ENCODE measurements at regions not wholly inside any gene's neighbourhood (a gene's known extent, or its start where the extent isn't known, plus 50 kb on each side); places are given as distances from the start of the nearest gene placed in this dataset.

- no peak overlapping the region for H2BK15ac ChIP-seq (ENCODE audit: low read depth, poor library complexity, severe bottlenecking)
- H3K4me1 ChIP-seq (ENCODE audit: control insufficient read depth, insufficient read depth, low read depth, low read length): peaks cover under 1% of the 10 kb centered on the region
- H3K4ac ChIP-seq (ENCODE audit: low read depth in 1 of 2, low read length in 2 of 2): no peak overlapping the region
- no peak overlapping the region for H4K8ac ChIP-seq (ENCODE audit: low read length)
- no peak overlapping the region for H3K27ac ChIP-seq (ENCODE audit: low read length, poor library complexity, severe bottlenecking)
- 89% methylated on average over 2 of the region's 4 CpGs for WGBS
- no peak overlapping the region for H2BK120ac ChIP-seq (ENCODE audit: low read depth, low read length)
- no peak overlapping the region for H2BK5ac ChIP-seq (ENCODE audit: low read depth, low read length, poor library complexity, severe bottlenecking)
- no peak overlapping the region for H3K23ac ChIP-seq (ENCODE audit: low read length in 2 of 2)
- no peaks in the 10 kb centered on the region for H3K79me1 ChIP-seq (replicated peaks; ENCODE audit: low read length, poor library complexity, severe bottlenecking)
- H2BK12ac ChIP-seq (ENCODE audit: low read length in 2 of 2): no peak overlapping the region
- no peak overlapping the region for H3K4me3 ChIP-seq (ENCODE audit: insufficient read depth in 1 of 2, low read depth in 1 of 2, low read length in 2 of 2)
- peaks cover 3 to 59% of the 10 kb centered on the region in 2 experiments for H3K27me3 ChIP-seq (ENCODE audit: control insufficient read depth in 1 of 2, insufficient read depth in 1 of 2, low read length in 2 of 2)
- H3K36me3 ChIP-seq (ENCODE audit: control insufficient read depth in 1 of 2, insufficient read depth in 2 of 2, low read depth in 1 of 2, low read length in 2 of 2): no peaks in the 10 kb centered on the region
- H3K9ac ChIP-seq (ENCODE audit: low read length): no peak overlapping the region
- no peak overlapping the region for H3K14ac ChIP-seq (ENCODE audit: low read length in 2 of 2)
- DNase-seq: no peak
- H2AK5ac ChIP-seq (ENCODE audit: low read length, severe bottlenecking): no peak overlapping the region
- no peak overlapping the region for H4K91ac ChIP-seq (ENCODE audit: low read length)
- no peak overlapping the region for H3K18ac ChIP-seq (ENCODE audit: low read depth in 1 of 2, low read length in 2 of 2)
- no peaks in the 10 kb centered on the region for H3K9me3 ChIP-seq (ENCODE audit: control insufficient read depth, low read length)
- no peak overlapping the region for H3K4me2 ChIP-seq (ENCODE audit: low read length, poor library complexity, severe bottlenecking)
- H2AFZ ChIP-seq (ENCODE audit: low read depth, low read length): no peak overlapping the region
Measured at GRCh38 chr3:14338242-14338641, 64.2 kb upstream of the SLC6A6 start.

GRCh38 chr3:14338898-14339458 is 63.4 kb upstream of the SLC6A6 start:
- no peak overlapping the region for H2AK5ac ChIP-seq (ENCODE audit: low read length, severe bottlenecking)
- H4K8ac ChIP-seq (ENCODE audit: low read length): no peak overlapping the region
- no peak overlapping the region for H3K18ac ChIP-seq (ENCODE audit: low read depth in 1 of 2, low read length in 2 of 2)
- 85% methylated on average over 7 of the region's 7 CpGs for WGBS
- no peak overlapping the region for H3K27ac ChIP-seq (ENCODE audit: low read length, poor library complexity, severe bottlenecking)
- peaks cover 8% of the 10 kb centered on the region for H3K4me1 ChIP-seq (ENCODE audit: control insufficient read depth, insufficient read depth, low read depth, low read length)
- no peaks in the 10 kb centered on the region for H3K9me3 ChIP-seq (ENCODE audit: control insufficient read depth, low read length)
- peak overlapping the region in 1 of 2 experiments; percentile 40 for H2BK12ac ChIP-seq (ENCODE audit: low read length in 2 of 2)
- H2BK5ac ChIP-seq (ENCODE audit: low read depth, low read length, poor library complexity, severe bottlenecking): no peak overlapping the region
- H4K91ac ChIP-seq (ENCODE audit: low read length): no peak overlapping the region
- DNase-seq: no peak
- H2AFZ ChIP-seq (ENCODE audit: low read depth, low read length): no peak overlapping the region
- H3K4ac ChIP-seq (ENCODE audit: low read depth in 1 of 2, low read length in 2 of 2): no peak overlapping the region
- H3K23ac ChIP-seq (ENCODE audit: low read length in 2 of 2): no peak overlapping the region
- no peak overlapping the region for H3K4me3 ChIP-seq (ENCODE audit: insufficient read depth in 1 of 2, low read depth in 1 of 2, low read length in 2 of 2)
- peaks cover 3 to 59% of the 10 kb centered on the region in 2 experiments for H3K27me3 ChIP-seq (ENCODE audit: control insufficient read depth in 1 of 2, insufficient read depth in 1 of 2, low read length in 2 of 2)
- no peaks in the 10 kb centered on the region for H3K36me3 ChIP-seq (ENCODE audit: control insufficient read depth in 1 of 2, insufficient read depth in 2 of 2, low read depth in 1 of 2, low read length in 2 of 2)
- no peak overlapping the region for H3K9ac ChIP-seq (ENCODE audit: low read length)
- H3K14ac ChIP-seq (ENCODE audit: low read length in 2 of 2): no peak overlapping the region
- H2BK15ac ChIP-seq (ENCODE audit: low read depth, poor library complexity, severe bottlenecking): peak overlapping the region; percentile 13
- H2BK120ac ChIP-seq (ENCODE audit: low read depth, low read length): no peak overlapping the region
- no peaks in the 10 kb centered on the region for H3K79me1 ChIP-seq (replicated peaks; ENCODE audit: low read length, poor library complexity, severe bottlenecking)
- no peak overlapping the region for H3K4me2 ChIP-seq (ENCODE audit: low read length, poor library complexity, severe bottlenecking)

- Histone ChIP-seq H3K18ac (ENCODE audit: low read depth in 1 of 2, low read length in 2 of 2) (no peak overlapping the region), H2BK120ac (ENCODE audit: low read depth, low read length) (no peak overlapping the region), H2BK15ac (ENCODE audit: low read depth, poor library complexity, severe bottlenecking) (no peak overlapping the region), H3K4ac (ENCODE audit: low read depth in 1 of 2, low read length in 2 of 2) (no peak overlapping the region), H2BK5ac (ENCODE audit: low read depth, low read length, poor library complexity, severe bottlenecking) (no peak overlapping the region), H3K27ac (ENCODE audit: low read length, poor library complexity, severe bottlenecking) (no peak overlapping the region), H3K9me3 (ENCODE audit: control insufficient read depth, low read length) (no peaks in the 10 kb centered on the region), H3K79me1 (replicated peaks; ENCODE audit: low read length, poor library complexity, severe bottlenecking) (no peaks in the 10 kb centered on the region), H3K4me3 (ENCODE audit: insufficient read depth in 1 of 2, low read depth in 1 of 2, low read length in 2 of 2) (no peak overlapping the region), H3K4me1 (ENCODE audit: control insufficient read depth, insufficient read depth, low read depth, low read length) (peaks cover 30% of the 10 kb centered on the region), H3K36me3 (ENCODE audit: control insufficient read depth in 1 of 2, insufficient read depth in 2 of 2, low read depth in 1 of 2, low read length in 2 of 2) (no peaks in the 10 kb centered on the region), H3K23ac (ENCODE audit: low read length in 2 of 2) (no peak overlapping the region), H4K8ac (ENCODE audit: low read length) (no peak overlapping the region), H3K9ac (ENCODE audit: low read length) (no peak overlapping the region), H2BK12ac (ENCODE audit: low read length in 2 of 2) (no peak overlapping the region), H3K14ac (ENCODE audit: low read length in 2 of 2) (no peak overlapping the region), H2AFZ (ENCODE audit: low read depth, low read length) (no peak overlapping the region), H3K4me2 (ENCODE audit: low read length, poor library complexity, severe bottlenecking) (no peak overlapping the region), H2AK5ac (ENCODE audit: low read length, severe bottlenecking) (no peak overlapping the region), H4K91ac (ENCODE audit: low read length) (no peak overlapping the region), H3K27me3 (ENCODE audit: control insufficient read depth in 1 of 2, insufficient read depth in 1 of 2, low read length in 2 of 2) (peaks cover 3 to 53% of the 10 kb centered on the region in 2 experiments)
- no peak for DNase-seq
- WGBS: 82% methylated on average over 13 of the region's 14 CpGs
Measured at GRCh38 chr3:14340960-14341708, 61.3 kb upstream of the SLC6A6 start.

- Histone ChIP-seq H4K91ac (ENCODE audit: low read length) (peak overlapping the region; percentile 14), H3K27me3 (ENCODE audit: control insufficient read depth in 1 of 2, insufficient read depth in 1 of 2, low read length in 2 of 2) (peaks cover 0 to 49% of the 10 kb centered on the region in 2 experiments), H2AK5ac (ENCODE audit: low read length, severe bottlenecking) (peak overlapping the region; percentile 80), H3K23ac (ENCODE audit: low read length in 2 of 2) (no peak overlapping the region), H2BK12ac (ENCODE audit: low read length in 2 of 2) (peak overlapping the region; percentile 11 to 72), H3K9ac (ENCODE audit: low read length) (no peak overlapping the region), H2AFZ (ENCODE audit: low read depth, low read length) (no peak overlapping the region), H2BK120ac (ENCODE audit: low read depth, low read length) (no peak overlapping the region), H3K27ac (ENCODE audit: low read length, poor library complexity, severe bottlenecking) (no peak overlapping the region), H3K36me3 (ENCODE audit: control insufficient read depth in 1 of 2, insufficient read depth in 2 of 2, low read depth in 1 of 2, low read length in 2 of 2) (no peaks in the 10 kb centered on the region), H3K9me3 (ENCODE audit: control insufficient read depth, low read length) (no peaks in the 10 kb centered on the region), H3K14ac (ENCODE audit: low read length in 2 of 2) (peak overlapping the region in 1 of 2 experiments; percentile 21), H3K4me3 (ENCODE audit: insufficient read depth in 1 of 2, low read depth in 1 of 2, low read length in 2 of 2) (no peak overlapping the region), H4K8ac (ENCODE audit: low read length) (no peak overlapping the region), H3K4me1 (ENCODE audit: control insufficient read depth, insufficient read depth, low read depth, low read length) (peaks cover 31% of the 10 kb centered on the region), H3K4me2 (ENCODE audit: low read length, poor library complexity, severe bottlenecking) (no peak overlapping the region), H3K18ac (ENCODE audit: low read depth in 1 of 2, low read length in 2 of 2) (peak overlapping the region in 1 of 2 experiments; percentile 55), H2BK15ac (ENCODE audit: low read depth, poor library complexity, severe bottlenecking) (peak overlapping the region; percentile 44), H3K4ac (ENCODE audit: low read depth in 1 of 2, low read length in 2 of 2) (peak overlapping the region in 1 of 2 experiments; percentile 24), H3K79me1 (replicated peaks; ENCODE audit: low read length, poor library complexity, severe bottlenecking) (no peaks in the 10 kb centered on the region), H2BK5ac (ENCODE audit: low read depth, low read length, poor library complexity, severe bottlenecking) (no peak overlapping the region)
- peak; percentile 62 for DNase-seq
- WGBS: 71% methylated on average over 21 of the region's 21 CpGs
Measured at GRCh38 chr3:14343338-14344112, 58.9 kb upstream of the SLC6A6 start.

Measured in mesenchymal stem cell (in vitro differentiated cells and primary cell).